ENCODE measurements at regions not wholly inside any gene's neighbourhood (a gene's known extent, or its start where the extent isn't known, plus 50 kb on each side); places are given as distances from the start of the nearest gene placed in this dataset.

- TF ChIP-seq CTCF (IDR thresholded peaks at IDR 0.05; ENCODE audit: poor library complexity) (no peak), EZH2 (IDR thresholded peaks at IDR 0.05; ENCODE audit: borderline replicate concordance) (no peak), EZH2phosphoT487 (IDR thresholded peaks at IDR 0.05; ENCODE audit: low read depth, severe bottlenecking, unreplicated experiment) (no peak)
These were observed 172.5 kb downstream of the IPMK start for GRCh38 chr10:58094985-58095718.

Data from hepatocyte (in vitro differentiated cells).